IPS-18a (cell line): ENCODE measurements at regions not wholly inside any gene's neighbourhood (a gene's known extent, or its start where the extent isn't known, plus 50 kb on each side); places are given as distances from the start of the nearest gene placed in this dataset.

ENCODE experiments used
- H3K27ac ChIP-seq: one replicate; pipeline ENCODE4 v1.5.1; 2013; ENCODE audit warnings: low read length
- H3K27me3 ChIP-seq: one replicate; pipeline ENCODE4 v1.6.1; 2013; ENCODE audit warnings: mild to moderate bottlenecking, low read length; ENCODE audit not compliant: control insufficient read depth, insufficient read depth
- H3K36me3 ChIP-seq: one replicate; pipeline ENCODE4 v1.6.1; 2013; ENCODE audit warnings: low read depth, low read length; ENCODE audit not compliant: control insufficient read depth
- H3K4me1 ChIP-seq: one replicate; pipeline ENCODE4 v1.6.1; 2013; ENCODE audit warnings: low read depth, low read length; ENCODE audit not compliant: control insufficient read depth
- H3K4me3 ChIP-seq: one replicate; pipeline ENCODE4 v1.5.1; 2013; ENCODE audit warnings: low read length
- H3K9ac ChIP-seq: one replicate; pipeline ENCODE4 v1.6.1; 2013; ENCODE audit warnings: mild to moderate bottlenecking, low read length, moderate library complexity
- H3K9me3 ChIP-seq: one replicate; pipeline ENCODE4 v1.6.1; 2013; ENCODE audit warnings: low read depth, low read length; ENCODE audit not compliant: control insufficient read depth

DNA sequence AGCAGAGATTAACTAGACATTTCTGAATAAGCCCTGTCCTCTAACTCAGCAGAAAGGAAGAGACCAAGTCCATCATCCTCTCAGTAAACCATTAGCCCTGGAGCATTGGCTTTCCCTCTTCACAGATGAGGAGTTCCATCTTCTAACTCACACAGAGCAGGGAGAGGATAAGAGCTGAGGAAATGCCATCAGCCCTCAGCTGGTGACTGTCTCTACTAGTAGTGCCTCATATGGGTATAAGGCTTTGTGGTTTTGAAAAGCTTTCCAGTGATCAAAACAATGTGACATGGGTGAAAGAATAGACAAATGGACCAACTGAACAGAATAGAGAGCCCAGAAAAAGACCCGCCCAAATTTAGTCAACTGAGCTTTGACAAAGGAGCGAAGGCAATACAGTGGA is 197.2 kb upstream of the NUDT4 start:
- Histone ChIP-seq H3K4me1 (no peaks in the 10 kb centered on the region), H3K9ac (no peak overlapping the region), H3K9me3 (peaks cover 3% of the 10 kb centered on the region), H3K27ac (no peak overlapping the region), H3K36me3 (no peaks in the 10 kb centered on the region), H3K4me3 (no peak overlapping the region), H3K27me3 (no peaks in the 10 kb centered on the region)

DNA sequence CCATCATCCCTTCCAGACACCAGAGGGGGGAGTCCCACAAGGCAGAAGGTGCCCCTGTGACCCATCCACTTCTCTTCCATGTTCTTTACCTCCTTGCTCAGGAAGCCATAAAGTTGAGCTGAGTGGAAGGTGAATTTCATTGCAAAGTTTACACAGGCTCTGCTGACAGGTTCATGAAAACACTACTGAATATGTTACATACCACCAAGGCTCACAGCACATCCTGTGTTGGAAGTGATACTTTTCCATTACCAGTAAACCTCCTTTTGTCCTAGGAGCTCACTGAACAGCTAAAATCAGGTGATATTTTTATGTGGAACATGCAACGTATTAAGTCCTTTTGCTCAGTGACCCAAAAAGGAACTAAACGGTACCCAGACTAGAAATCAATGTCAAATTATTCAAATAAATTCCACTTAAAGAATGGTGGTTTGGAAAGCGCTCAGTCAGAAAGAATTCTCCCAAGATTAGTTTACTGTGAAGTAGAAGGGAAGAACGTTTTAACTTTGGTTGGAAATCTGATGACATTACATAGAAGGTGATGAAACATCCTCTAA is 196.2 kb upstream of the NUDT4 start:
- H3K27me3 ChIP-seq = no peaks in the 10 kb centered on the region
- no peak overlapping the region for H3K4me3 ChIP-seq
- no peak overlapping the region for H3K9ac ChIP-seq
- peaks cover 3% of the 10 kb centered on the region for H3K9me3 ChIP-seq
- H3K36me3 ChIP-seq = no peaks in the 10 kb centered on the region
- H3K4me1 ChIP-seq = no peaks in the 10 kb centered on the region
- no peak overlapping the region for H3K27ac ChIP-seq

DNA sequence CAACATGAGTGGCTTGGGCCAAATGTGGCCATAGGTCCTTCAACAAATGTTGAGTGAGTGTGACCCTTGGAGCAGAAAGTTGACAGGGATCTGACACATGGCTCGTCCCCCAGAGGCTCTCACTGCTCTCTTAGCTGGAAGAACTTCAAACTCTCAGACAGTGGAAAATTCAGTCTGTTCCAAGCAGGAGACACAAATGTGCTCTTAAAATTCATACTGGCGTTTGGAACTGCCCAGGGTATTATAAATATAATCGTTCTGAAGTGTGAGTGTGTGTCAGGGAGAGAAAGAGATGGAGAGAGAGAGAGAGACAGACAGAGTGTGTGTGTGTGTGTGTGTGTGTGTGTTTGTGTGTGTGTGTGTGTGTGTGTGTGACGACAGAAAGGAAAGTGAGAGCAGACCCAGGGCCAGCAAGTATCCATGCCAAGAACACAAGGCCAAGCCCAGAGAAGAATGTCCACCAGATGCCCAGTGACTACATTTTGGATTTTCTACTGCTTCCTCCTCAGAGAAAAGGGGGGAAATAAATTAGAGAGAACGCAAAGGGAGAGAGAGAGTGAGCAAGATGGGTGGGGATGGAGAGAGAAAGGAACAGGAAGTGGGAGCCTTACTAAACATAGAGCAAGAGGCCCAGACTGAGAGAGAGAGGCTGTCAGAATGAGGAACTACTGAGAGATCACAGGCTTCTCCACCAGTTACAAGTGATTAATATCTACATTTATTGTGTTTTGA is 193.6 kb upstream of the NUDT4 start:
- Histone ChIP-seq H3K4me1 (no peaks in the 10 kb centered on the region), H3K36me3 (no peaks in the 10 kb centered on the region), H3K9ac (no peak overlapping the region), H3K9me3 (no peaks in the 10 kb centered on the region), H3K27me3 (no peaks in the 10 kb centered on the region), H3K27ac (no peak overlapping the region), H3K4me3 (no peak overlapping the region)

DNA sequence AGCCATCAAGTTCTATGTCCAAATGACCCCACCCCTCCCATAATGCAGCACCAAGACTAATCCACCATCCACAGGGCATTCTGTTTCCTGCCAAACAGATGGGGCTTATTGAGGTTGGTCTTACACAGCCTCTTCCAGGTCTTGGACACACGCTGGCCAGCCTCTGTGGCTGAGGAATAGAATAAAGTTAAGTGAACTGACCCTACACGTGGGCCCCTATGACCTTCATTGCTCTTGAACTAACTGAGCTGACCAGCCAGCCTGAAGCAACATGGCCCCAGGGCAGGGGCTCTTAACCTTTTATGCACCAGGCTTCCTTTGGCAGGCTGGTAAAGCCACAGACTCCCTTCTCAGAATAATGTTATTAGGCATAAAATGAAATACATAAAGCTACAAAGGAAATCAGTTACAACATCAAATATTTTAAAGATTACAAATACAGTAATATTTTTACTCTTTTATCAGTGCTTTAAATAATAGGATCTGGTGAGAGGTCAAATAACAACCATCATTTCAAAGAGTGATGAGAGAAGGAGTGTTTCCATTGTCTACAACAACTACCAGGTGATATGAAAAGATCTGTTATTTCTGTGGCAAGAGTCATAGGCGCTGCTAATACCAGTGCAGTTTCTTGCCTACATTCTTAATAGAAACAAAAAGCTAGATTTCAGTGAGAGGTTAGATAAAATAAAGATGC is 192.9 kb upstream of the NUDT4 start:
- no peak overlapping the region for H3K9ac ChIP-seq
- H3K4me3 ChIP-seq = no peak overlapping the region
- no peaks in the 10 kb centered on the region for H3K4me1 ChIP-seq
- no peaks in the 10 kb centered on the region for H3K36me3 ChIP-seq
- no peaks in the 10 kb centered on the region for H3K27me3 ChIP-seq
- H3K27ac ChIP-seq = no peak overlapping the region
- H3K9me3 ChIP-seq = no peaks in the 10 kb centered on the region

DNA sequence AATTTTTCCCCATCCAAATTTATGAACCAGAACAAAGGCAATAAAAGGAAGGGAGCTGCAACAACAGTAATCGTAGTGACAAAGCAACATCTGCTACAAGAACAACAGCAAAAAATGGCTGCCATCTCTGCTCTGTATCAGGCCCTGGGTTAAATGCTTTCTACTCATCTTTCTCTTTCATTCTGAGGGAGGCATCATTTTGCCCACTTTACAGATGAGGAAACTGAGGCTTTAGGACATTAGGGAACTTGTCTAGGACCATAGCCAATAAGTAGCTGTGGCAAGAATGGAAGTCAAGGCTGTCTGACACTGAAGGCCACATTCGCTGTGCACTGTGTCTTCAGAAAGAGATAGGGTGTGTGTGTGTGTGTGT is 192.4 kb upstream of the NUDT4 start:
- Histone ChIP-seq H3K36me3 (no peaks in the 10 kb centered on the region), H3K9ac (no peak overlapping the region), H3K4me1 (no peaks in the 10 kb centered on the region), H3K9me3 (no peaks in the 10 kb centered on the region), H3K27me3 (no peaks in the 10 kb centered on the region), H3K27ac (no peak overlapping the region), H3K4me3 (no peak overlapping the region)

DNA sequence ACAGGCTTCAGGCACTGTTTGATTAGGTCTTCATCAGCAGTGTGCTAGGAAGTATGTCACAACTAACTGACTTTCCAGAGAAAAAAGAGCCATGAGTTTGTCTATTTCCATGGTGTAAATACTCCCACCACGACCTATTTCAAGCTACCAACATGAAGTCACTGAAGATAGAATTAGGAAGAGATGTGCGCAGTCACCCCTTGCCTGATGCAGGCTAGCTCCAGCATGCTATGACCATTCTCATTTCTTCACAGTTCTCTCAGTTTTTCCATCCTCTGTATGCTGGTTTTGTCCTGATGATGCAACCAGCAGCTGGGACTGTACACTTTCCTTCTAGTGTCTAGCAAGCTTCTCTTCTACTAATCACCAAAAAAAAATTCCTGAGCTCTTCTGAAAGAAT is 191.6 kb upstream of the NUDT4 start:
- Histone ChIP-seq H3K27me3 (no peaks in the 10 kb centered on the region), H3K36me3 (no peaks in the 10 kb centered on the region), H3K4me3 (no peak overlapping the region), H3K27ac (no peak overlapping the region), H3K9ac (no peak overlapping the region), H3K9me3 (no peaks in the 10 kb centered on the region), H3K4me1 (no peaks in the 10 kb centered on the region)

DNA sequence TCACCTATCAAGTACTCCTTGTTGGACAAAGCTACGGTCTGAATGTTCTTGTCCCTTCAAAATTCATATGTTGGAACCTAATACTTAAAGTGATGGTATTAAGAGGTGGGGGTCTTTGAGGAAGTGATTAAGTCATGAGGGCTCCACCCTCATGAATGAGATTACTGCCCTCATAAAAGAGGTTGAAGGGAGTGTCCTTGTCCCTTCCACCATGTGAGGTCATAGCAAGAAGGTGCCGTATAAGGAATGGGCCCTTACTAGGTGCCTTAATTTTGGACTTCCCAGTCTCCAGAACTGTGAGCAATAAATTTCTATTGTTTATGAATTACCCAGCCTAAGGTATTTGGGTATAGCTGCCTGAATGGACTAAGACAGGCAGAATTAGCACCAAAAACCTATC is 191.1 kb upstream of the NUDT4 start:
- no peaks in the 10 kb centered on the region for H3K9me3 ChIP-seq
- no peaks in the 10 kb centered on the region for H3K4me1 ChIP-seq
- no peak overlapping the region for H3K4me3 ChIP-seq
- H3K27me3 ChIP-seq = no peaks in the 10 kb centered on the region
- H3K9ac ChIP-seq = no peak overlapping the region
- H3K27ac ChIP-seq = no peak overlapping the region
- H3K36me3 ChIP-seq = no peaks in the 10 kb centered on the region

DNA sequence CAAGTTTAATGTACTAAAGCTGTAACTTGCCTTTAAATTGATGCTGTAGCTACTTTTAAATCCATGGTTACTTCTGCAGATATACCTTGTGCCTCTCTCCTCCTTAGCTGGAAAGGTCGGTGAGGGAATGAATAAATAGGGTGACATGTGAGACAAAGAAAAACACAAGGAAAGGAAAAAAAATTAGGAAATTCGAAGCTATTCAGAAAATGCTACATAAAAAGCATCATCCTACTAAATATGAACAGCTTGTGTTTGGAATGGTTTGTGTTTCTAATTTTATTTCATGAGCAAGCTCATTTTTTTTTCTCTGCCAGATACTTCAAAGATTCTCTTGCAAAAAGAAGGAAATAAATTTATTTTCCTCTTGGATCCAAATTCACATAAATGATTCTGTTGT is 186.3 kb upstream of the NUDT4 start:
- Histone ChIP-seq H3K9me3 (no peaks in the 10 kb centered on the region), H3K9ac (no peak overlapping the region), H3K36me3 (no peaks in the 10 kb centered on the region), H3K27me3 (no peaks in the 10 kb centered on the region), H3K4me1 (no peaks in the 10 kb centered on the region), H3K27ac (no peak overlapping the region), H3K4me3 (no peak overlapping the region)

DNA sequence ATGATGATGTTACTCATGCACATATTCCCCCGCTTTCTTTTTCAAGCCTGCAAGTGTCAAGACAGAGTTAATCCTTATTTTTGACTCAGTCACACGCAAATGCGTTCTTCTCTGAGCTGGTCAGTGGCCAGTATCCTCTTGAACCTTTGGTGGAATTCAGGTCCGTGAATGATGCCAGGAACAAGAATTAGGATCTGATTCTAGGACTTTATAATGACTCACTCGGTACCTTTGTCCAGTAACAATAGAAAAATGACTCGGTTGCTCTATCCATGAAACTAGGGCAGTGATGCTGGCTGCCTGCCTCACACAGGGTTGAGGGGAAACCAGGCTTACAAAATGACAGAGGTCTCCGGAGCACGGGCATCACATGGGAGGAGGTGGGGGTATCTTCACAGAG is 185.8 kb upstream of the NUDT4 start:
- Histone ChIP-seq H3K9me3 (no peaks in the 10 kb centered on the region), H3K4me1 (no peaks in the 10 kb centered on the region), H3K4me3 (no peak overlapping the region), H3K27ac (no peak overlapping the region), H3K9ac (no peak overlapping the region), H3K36me3 (no peaks in the 10 kb centered on the region), H3K27me3 (no peaks in the 10 kb centered on the region)

DNA sequence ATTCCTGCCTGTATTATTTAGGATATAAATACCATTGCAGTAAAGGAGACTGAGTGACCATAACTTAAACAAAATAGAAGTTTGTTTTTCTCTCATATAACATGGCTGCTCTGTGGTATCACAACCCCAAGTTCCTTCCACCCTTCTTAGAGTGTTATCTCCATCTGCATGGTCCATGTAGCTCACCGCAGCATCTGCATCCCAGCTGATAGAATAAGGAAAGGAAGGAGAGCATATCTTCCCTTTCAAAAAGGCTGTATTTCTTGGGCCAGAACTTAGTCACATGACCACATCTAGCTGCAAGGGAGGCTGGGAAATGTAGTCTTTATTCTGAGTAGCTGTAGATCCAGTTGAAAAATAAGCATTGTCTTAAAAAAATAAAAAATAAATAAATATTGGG is 184.8 kb upstream of the NUDT4 start:
- Histone ChIP-seq H3K9me3 (no peaks in the 10 kb centered on the region), H3K4me3 (no peak overlapping the region), H3K9ac (no peak overlapping the region), H3K36me3 (no peaks in the 10 kb centered on the region), H3K4me1 (no peaks in the 10 kb centered on the region), H3K27ac (no peak overlapping the region), H3K27me3 (no peaks in the 10 kb centered on the region)

DNA sequence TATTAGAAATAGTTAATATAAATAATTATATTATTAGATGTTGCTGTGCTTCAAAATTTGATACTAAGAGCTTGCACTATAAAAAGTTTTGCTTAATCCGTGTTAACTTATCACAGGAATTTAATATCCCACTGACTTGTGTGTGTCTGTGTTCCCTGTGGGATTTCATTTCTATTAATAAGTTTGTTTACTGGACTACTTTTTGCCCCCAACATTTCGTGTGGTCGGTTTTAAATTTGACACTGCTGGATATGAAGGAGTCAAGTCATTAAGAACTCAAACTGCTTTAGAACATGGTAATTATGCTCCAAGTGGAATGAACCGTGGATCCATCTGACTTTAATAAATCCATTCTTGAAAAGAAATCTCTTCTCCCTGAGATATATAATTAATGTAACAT is 182.2 kb upstream of the NUDT4 start:
- no peak overlapping the region for H3K4me3 ChIP-seq
- H3K4me1 ChIP-seq = no peaks in the 10 kb centered on the region
- H3K9me3 ChIP-seq = no peaks in the 10 kb centered on the region
- no peak overlapping the region for H3K27ac ChIP-seq
- H3K36me3 ChIP-seq = no peaks in the 10 kb centered on the region
- no peaks in the 10 kb centered on the region for H3K27me3 ChIP-seq
- no peak overlapping the region for H3K9ac ChIP-seq

DNA sequence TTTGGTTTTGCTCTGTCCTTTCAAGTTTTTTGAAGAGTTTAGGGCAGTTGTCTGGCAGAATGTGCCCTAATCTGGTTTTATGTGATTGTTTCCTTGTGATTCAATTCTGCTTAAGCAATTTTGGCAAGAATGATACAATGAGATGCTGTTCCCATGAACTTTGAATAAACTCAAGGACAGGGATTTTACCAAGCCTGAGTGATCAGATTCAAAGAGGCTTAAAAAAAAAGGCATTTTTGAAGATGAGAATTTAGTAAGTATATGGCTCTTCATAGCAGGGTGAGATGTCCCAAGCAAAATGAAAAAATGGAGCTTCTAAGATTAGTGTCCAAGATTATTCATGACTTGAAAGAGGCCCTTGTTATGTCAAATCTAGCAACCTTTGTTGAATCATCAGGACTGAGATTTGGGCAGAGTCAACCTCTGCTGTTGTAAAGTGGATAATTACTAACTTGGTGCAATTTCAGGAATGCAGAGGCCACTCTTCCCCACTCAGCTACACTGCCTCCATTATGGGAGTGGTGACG is 180.6 kb upstream of the NUDT4 start:
- Histone ChIP-seq H3K9ac (no peak overlapping the region), H3K27me3 (no peaks in the 10 kb centered on the region), H3K27ac (no peak overlapping the region), H3K4me1 (no peaks in the 10 kb centered on the region), H3K9me3 (no peaks in the 10 kb centered on the region), H3K4me3 (no peak overlapping the region), H3K36me3 (no peaks in the 10 kb centered on the region)
